AG10803 (cell line): ENCODE measurements at regions not wholly inside any gene's neighbourhood (a gene's known extent, or its start where the extent isn't known, plus 50 kb on each side); places are given as distances from the start of the nearest gene placed in this dataset.

Experiments
- DNase-seq: peaks from one replicate; pipeline ENCODE4 v3.0.0; 2010; ENCODE audit warnings: low read depth
- H3K4me3 ChIP-seq: 2 replicates; pipeline ENCODE4 v1.5.1; 2011; ENCODE audit warnings: mild to moderate bottlenecking, low read length, control low read depth
- TF ChIP-seq, protein P1 (sequence below): conservative IDR thresholded peaks from 2 replicates; pipeline ENCODE4 v1.5.1; 2011; ENCODE audit warnings: mild to moderate bottlenecking, low read length, control low read depth, inconsistent platforms

DNA sequence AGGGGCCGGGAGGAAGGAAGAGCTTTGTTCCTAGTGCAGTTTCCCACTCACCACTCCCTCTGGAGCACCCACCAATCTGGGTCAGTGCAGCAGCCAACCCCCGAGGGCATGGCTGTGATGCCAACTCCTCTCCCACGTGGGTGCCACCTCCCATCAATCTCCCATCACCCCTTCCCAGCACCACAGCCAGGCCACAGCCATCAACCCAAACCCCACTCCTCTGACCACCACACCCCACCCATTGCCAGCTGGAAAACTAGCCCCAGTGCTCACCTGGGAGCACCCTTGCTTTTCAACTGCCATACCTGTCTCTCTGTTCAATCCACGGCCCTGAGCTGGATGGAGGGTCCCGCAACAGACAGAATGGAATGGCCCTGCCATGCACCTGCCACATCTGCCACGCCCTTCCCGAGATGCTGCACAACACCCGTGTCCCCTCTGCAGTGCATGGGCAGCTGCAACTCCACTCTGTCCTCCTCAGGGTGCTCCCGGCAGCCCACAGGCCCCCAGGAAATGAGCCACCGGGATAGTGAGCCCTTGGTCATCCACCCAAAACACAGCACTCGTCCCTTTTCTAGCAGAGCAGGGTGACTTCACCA, 112.4 kb upstream of the ID2 start:
- no peak overlapping the region for H3K4me3 ChIP-seq
- TF ChIP-seq, protein P1, sequence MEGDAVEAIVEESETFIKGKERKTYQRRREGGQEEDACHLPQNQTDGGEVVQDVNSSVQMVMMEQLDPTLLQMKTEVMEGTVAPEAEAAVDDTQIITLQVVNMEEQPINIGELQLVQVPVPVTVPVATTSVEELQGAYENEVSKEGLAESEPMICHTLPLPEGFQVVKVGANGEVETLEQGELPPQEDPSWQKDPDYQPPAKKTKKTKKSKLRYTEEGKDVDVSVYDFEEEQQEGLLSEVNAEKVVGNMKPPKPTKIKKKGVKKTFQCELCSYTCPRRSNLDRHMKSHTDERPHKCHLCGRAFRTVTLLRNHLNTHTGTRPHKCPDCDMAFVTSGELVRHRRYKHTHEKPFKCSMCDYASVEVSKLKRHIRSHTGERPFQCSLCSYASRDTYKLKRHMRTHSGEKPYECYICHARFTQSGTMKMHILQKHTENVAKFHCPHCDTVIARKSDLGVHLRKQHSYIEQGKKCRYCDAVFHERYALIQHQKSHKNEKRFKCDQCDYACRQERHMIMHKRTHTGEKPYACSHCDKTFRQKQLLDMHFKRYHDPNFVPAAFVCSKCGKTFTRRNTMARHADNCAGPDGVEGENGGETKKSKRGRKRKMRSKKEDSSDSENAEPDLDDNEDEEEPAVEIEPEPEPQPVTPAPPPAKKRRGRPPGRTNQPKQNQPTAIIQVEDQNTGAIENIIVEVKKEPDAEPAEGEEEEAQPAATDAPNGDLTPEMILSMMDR = no peak
- no peak for DNase-seq

DNA sequence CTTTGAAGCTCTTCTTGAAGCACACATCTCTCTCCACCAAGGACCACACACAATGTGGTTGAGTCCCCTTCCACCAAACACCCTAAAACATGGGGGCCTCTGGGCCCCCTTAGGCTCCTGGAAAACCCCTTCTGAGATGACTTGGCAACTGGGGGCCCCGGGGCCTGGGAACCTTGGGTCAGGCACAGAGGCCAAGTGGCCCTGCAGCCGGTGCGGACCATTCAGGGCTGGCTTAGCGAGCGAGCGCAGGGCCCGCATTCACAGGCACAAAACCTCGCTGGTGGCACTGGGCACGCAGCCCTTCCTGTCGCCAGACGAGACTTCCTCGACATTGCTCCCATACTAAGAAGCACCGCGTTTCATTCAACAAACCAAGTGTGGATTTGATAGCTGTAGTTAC, 111.2 kb upstream of the ID2 start:
- H3K4me3 ChIP-seq = no peak overlapping the region
- no peak for DNase-seq
- TF ChIP-seq, protein P1 = no peak

DNA sequence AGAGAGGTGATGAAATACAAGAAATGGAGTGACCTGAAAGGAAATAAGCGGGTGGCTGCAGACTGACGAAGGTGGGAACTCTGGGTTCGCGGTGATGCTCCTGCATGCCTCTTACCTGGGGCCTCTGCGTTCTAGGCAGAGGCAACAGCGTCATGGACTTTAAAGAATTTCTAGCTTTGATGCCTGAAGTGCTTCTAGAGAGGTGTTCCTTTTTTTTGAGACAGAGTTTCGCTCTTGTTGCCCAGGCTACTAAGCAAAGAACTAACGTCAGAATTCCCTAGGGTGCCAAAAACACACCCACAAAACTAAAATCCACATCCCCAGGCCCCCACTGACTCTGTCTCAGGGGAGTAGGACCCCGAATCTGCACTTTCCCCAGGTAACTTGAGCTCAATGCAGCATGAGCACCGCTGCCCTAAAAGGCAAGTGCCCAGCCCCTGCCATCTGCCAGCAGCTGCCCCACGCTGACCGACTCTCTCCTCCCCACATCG, 110.5 kb upstream of the ID2 start:
- DNase-seq = no peak
- no peak overlapping the region for H3K4me3 ChIP-seq
- TF ChIP-seq, protein P1 = no peak

DNA sequence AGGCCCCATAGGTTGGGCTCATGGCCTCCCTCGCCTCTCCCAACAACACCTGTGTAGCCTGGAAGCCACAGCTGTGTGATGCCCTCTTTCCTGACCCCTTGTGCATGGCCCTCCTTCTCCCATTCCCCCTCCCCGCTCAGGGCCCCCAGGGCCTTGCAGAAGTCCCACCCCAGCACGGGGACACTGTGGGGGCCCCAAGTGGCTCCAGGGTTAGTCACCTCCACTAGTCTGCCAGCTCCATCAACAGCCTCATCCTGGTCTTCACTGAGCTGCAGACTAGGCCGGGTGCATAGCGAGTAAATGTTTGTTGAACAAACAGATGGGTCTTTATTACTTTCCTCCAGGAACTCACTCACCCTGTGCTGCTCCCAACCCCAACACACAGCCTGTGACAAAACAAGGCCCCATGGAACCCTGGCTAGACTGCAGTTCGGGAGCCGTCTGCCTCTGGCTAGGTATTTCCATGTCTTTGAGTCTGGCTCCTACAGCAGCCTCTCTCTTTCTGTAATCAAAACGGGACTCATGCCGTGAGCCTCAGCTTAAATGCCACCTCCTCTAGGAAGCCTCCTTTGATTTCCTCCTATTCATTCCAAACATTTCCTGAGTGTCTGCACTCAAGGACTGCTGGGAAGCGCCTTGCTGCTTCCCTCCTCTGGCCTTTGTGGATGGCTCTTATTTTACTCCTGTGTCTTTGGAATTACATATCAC, 109.9 kb upstream of the ID2 start:
- DNase-seq = no peak
- H3K4me3 ChIP-seq = no peak overlapping the region
- TF ChIP-seq, protein P1 = no peak

DNA sequence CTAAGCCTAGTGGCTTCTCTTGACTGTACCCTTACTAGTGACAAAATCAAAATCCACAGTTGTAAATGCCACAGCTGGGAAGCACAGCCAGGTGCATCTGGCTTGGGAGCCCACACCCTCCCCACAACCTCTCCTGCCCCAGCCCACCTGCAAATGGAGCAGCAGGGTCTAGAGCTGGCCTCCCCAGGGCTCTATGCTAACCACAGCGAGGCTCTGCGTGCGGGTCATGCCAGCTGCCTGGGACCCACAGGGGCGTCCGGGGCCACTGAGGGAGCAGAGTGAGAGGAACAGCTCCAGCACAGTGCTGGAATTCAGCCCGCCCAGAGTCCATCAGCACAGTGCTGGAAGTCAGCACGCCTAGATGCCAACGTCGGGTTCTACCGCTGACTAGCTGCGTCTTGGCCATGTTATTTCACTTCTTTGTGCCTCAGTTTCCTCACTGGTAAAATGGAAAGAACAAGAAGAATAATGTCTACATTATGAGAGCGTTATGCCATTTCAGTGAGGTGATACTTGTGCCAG, 109.1 kb upstream of the ID2 start:
- DNase-seq = no peak
- TF ChIP-seq, protein P1 = no peak

DNA sequence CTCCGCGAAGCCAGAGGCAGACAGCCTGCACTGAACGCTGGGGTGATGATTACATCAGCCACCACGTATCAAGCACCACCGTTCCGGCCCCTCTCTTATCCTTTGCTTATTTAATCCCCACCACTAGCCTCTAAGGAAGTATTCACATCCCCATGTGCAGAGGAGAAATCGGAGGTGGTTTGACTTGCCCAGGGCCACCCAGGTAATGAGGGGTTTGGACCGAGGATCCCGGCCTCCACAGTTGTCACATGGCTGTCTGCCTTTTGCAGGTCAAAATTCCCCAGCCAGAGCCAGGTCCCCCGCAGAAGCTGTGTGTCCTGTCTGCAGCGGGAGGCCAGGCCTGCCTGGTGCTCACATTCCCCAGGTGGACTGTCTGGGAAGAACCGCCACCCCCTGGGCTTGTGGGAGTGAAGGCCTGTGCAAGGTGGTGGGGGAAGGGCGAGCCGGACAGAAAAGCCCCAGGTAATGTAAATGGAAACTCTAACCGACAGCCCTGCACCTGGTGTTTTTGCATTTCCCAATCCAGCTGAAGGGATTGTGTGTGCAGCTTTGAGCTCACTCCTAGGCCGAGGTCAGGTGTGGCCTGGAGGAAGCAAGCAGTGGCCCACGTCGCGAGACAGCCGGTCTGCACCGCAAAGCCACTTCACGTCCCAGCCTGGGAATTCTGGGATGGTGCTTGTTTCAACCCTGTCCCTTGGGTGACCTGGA, 108.5 kb upstream of the ID2 start:
- DNase-seq = no peak

More for the DNA sequence above, 109.1 kb upstream of the ID2 start:
- H3K4me3 ChIP-seq = no peak overlapping the region

More for the DNA sequence above, 108.5 kb upstream of the ID2 start:
- TF ChIP-seq, protein P1 = no peak
- H3K4me3 ChIP-seq = no peak overlapping the region
